SH-SY5Y (cell line): ENCODE measurements at regions not wholly inside any gene's neighbourhood (a gene's known extent, or its start where the extent isn't known, plus 50 kb on each side); places are given as distances from the start of the nearest gene placed in this dataset.

ENCODE experiments used
- GATA2 ChIP-seq: IDR thresholded peaks from 2 replicates; pipeline ENCODE4 v1.6.1; 2011; ENCODE audit warnings: mild to moderate bottlenecking, low read depth, low read length
- GATA3 ChIP-seq: IDR thresholded peaks from 2 replicates; pipeline ENCODE4 v1.6.1; 2011; ENCODE audit warnings: low read depth, mild to moderate bottlenecking, low read length, moderate library complexity

DNA sequence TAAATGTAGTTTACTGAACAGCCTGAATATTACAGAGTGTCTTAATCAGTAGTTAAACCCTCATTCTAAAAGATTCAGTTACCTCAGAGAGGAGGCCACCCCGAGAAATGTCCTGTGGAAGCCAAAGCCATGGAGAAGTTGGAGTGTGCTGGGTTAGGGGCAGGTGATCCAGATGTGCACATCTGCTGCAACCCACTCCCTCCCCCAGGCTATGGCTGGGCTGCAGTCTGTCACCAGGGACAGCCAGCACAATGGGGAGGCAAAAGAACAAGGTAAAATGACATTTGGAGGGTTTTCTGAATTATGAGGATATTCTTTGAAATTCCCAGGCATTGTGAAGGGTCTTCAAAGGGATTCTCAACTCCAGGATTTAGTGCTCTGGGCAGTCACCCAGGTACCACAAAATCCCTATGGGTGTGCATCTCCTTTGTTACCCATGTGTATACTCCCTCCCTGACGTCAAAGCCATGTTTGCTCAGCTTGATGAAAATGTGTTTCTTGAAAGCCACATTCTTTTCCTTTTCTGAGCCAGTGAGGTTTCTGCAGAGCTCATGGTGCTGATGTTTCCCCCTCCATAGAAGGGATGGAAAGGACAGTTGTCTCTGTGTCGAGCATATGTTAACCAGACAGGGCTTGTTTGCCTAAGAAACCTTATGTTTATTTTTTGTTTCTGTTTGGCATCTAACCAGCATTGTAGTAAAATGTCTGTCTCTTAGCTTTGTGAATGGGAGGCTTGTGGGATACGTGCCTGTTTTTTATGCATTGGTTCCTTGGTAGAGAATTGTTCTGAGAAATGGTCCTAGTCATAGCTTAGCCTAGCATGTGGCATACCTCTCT, 212.3 kb upstream of the TBX18 start:
- no peak for TF ChIP-seq GATA2
- TF ChIP-seq GATA3: no peak
